RKO (cell line): ENCODE measurements at regions not wholly inside any gene's neighbourhood (a gene's known extent, or its start where the extent isn't known, plus 50 kb on each side); places are given as distances from the start of the nearest gene placed in this dataset.
"Not testable (repeated sequence)": the region's sequence is repeated elsewhere in the genome, so short reads cannot be mapped to it uniquely, and the experiment has no call there.

ENCODE experiments used
- DNase-seq: peaks from one replicate; pipeline ENCODE4 v3.0.0-alpha.2; 2016; ENCODE audit warnings: low spot score

GRCh38 chr10:31124852-31125251 is 93.2 kb upstream of the ZNF438 start:
- DNase-seq, result no peak

- no peak for DNase-seq
Measured at GRCh38 chr10:31125789-31126188, 94.1 kb upstream of the ZNF438 start.

GRCh38 chr10:31126593-31126992 is 94.9 kb upstream of the ZNF438 start:
- no peak for DNase-seq

- DNase-seq, result no peak
Measured at GRCh38 chr10:31128536-31128935, 96.9 kb upstream of the ZNF438 start.

- no peak for DNase-seq
Measured at GRCh38 chr10:31129271-31129670, 97.6 kb upstream of the ZNF438 start.

GRCh38 chr10:31129880-31130405 is 98.3 kb upstream of the ZNF438 start:
- DNase-seq, result no peak

- no peak for DNase-seq
Measured at GRCh38 chr10:31130406-31130805, 98.7 kb upstream of the ZNF438 start.

GRCh38 chr10:31131251-31131650 is 99.6 kb upstream of the ZNF438 start:
- no peak for DNase-seq

GRCh38 chr10:31132681-31133244 is 101.1 kb upstream of the ZNF438 start:
- DNase-seq, result no peak

- no peak for DNase-seq
Measured at GRCh38 chr10:31133251-31133791, 101.7 kb upstream of the ZNF438 start.

- no peak for DNase-seq
Measured at GRCh38 chr10:31133792-31134310, 102.2 kb upstream of the ZNF438 start.

- DNase-seq, result no peak
Measured at GRCh38 chr10:31134311-31134952, 102.8 kb upstream of the ZNF438 start.

GRCh38 chr10:31135171-31135570 is 103.5 kb upstream of the ZNF438 start:
- no peak for DNase-seq

GRCh38 chr10:31135791-31136190 is 104.1 kb upstream of the ZNF438 start:
- DNase-seq, result not testable (repeated sequence)

GRCh38 chr10:31136386-31136785 is 104.7 kb upstream of the ZNF438 start:
- no peak for DNase-seq

- no peak for DNase-seq
Measured at GRCh38 chr10:31136930-31137885, 105.5 kb upstream of the ZNF438 start.

- no peak for DNase-seq
Measured at GRCh38 chr10:31138026-31138553, 106.4 kb upstream of the ZNF438 start.

GRCh38 chr10:31139497-31139896 is 107.8 kb upstream of the ZNF438 start:
- DNase-seq, result no peak

GRCh38 chr10:31140716-31141115 is 109.1 kb upstream of the ZNF438 start:
- DNase-seq, result no peak

- peak; percentile 58 for DNase-seq
Measured at GRCh38 chr10:31142026-31142425, 110.4 kb upstream of the ZNF438 start.

GRCh38 chr10:31143331-31143935 is 111.8 kb upstream of the ZNF438 start:
- no peak for DNase-seq

- DNase-seq, result no peak
Measured at GRCh38 chr10:31145986-31146385, 114.3 kb upstream of the ZNF438 start.
